Neural crest cell (in vitro differentiated cells): ENCODE measurements at regions not wholly inside any gene's neighbourhood (a gene's known extent, or its start where the extent isn't known, plus 50 kb on each side); places are given as distances from the start of the nearest gene placed in this dataset.
"Not testable (repeated sequence)": the region's sequence is repeated elsewhere in the genome, so short reads cannot be mapped to it uniquely, and the experiment has no call there.

ENCODE experiments used
- DNase-seq: peaks from one replicate; pipeline ENCODE4 v3.0.0; 2021; ENCODE audit warnings: low read depth, mixed read lengths, low spot score
- H3K27ac Mint-ChIP-seq: one replicate; pipeline ENCODE4 v1.8.0; 2021; ENCODE audit warnings: mild to moderate bottlenecking, mixed read lengths; ENCODE audit not compliant: unreplicated experiment
- H3K27me3 Mint-ChIP-seq: 2 replicates; pipeline ENCODE4 v1.8.0; 2021; ENCODE audit warnings: low read depth, mild to moderate bottlenecking, mixed read lengths
- H3K36me3 Mint-ChIP-seq: 2 replicates; pipeline ENCODE4 v1.8.0; 2021; ENCODE audit warnings: low read depth, mild to moderate bottlenecking, mixed read lengths
- H3K4me1 Mint-ChIP-seq: 2 replicates; pipeline ENCODE4 v1.8.0; 2021; ENCODE audit warnings: mixed read lengths
- H3K4me3 Mint-ChIP-seq: one replicate; pipeline ENCODE4 v1.8.0; 2021; ENCODE audit warnings: mild to moderate bottlenecking, mixed read lengths
- H3K9me3 Mint-ChIP-seq: 2 replicates; pipeline ENCODE4 v1.8.0; 2021; ENCODE audit warnings: mixed read lengths
- TF ChIP-seq, protein P1 (sequence below): fragments of 200-600 bp; sonication (generic); conservative IDR thresholded peaks from 2 replicates; pipeline ENCODE4 v1.5.0; 2021; ENCODE audit warnings: antibody characterized with exemption, mild to moderate bottlenecking

- DNase-seq = no peak
- H3K27ac Mint-ChIP-seq = no peak overlapping the region
- TF ChIP-seq, protein P1, sequence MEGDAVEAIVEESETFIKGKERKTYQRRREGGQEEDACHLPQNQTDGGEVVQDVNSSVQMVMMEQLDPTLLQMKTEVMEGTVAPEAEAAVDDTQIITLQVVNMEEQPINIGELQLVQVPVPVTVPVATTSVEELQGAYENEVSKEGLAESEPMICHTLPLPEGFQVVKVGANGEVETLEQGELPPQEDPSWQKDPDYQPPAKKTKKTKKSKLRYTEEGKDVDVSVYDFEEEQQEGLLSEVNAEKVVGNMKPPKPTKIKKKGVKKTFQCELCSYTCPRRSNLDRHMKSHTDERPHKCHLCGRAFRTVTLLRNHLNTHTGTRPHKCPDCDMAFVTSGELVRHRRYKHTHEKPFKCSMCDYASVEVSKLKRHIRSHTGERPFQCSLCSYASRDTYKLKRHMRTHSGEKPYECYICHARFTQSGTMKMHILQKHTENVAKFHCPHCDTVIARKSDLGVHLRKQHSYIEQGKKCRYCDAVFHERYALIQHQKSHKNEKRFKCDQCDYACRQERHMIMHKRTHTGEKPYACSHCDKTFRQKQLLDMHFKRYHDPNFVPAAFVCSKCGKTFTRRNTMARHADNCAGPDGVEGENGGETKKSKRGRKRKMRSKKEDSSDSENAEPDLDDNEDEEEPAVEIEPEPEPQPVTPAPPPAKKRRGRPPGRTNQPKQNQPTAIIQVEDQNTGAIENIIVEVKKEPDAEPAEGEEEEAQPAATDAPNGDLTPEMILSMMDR = no peak
- H3K36me3 Mint-ChIP-seq = peaks cover 5% of the 10 kb centered on the region
- H3K4me1 Mint-ChIP-seq = no peaks in the 10 kb centered on the region
- H3K4me3 Mint-ChIP-seq = no peak overlapping the region
- no peaks in the 10 kb centered on the region for H3K27me3 Mint-ChIP-seq
- peaks cover 17% of the 10 kb centered on the region for H3K9me3 Mint-ChIP-seq
These were observed 611.1 kb upstream of the COBL start for GRCh38 chr7:51927738-51928137.

GRCh38 chr7:51918581-51918980 lies 602.0 kb upstream of the COBL start:
- H3K27ac Mint-ChIP-seq = no peak overlapping the region
- H3K4me1 Mint-ChIP-seq = no peaks in the 10 kb centered on the region
- no peaks in the 10 kb centered on the region for H3K27me3 Mint-ChIP-seq
- no peak overlapping the region for H3K4me3 Mint-ChIP-seq
- no peak for DNase-seq
- peaks cover 10% of the 10 kb centered on the region for H3K36me3 Mint-ChIP-seq
- H3K9me3 Mint-ChIP-seq = peaks cover 14% of the 10 kb centered on the region
- TF ChIP-seq, protein P1 = no peak

- TF ChIP-seq, protein P1 = no peak
- Mint-ChIP-seq H3K4me3 (no peak overlapping the region), H3K4me1 (no peaks in the 10 kb centered on the region)
These were observed 584.9 kb upstream of the COBL start for GRCh38 chr7:51901489-51901840.

DNA sequence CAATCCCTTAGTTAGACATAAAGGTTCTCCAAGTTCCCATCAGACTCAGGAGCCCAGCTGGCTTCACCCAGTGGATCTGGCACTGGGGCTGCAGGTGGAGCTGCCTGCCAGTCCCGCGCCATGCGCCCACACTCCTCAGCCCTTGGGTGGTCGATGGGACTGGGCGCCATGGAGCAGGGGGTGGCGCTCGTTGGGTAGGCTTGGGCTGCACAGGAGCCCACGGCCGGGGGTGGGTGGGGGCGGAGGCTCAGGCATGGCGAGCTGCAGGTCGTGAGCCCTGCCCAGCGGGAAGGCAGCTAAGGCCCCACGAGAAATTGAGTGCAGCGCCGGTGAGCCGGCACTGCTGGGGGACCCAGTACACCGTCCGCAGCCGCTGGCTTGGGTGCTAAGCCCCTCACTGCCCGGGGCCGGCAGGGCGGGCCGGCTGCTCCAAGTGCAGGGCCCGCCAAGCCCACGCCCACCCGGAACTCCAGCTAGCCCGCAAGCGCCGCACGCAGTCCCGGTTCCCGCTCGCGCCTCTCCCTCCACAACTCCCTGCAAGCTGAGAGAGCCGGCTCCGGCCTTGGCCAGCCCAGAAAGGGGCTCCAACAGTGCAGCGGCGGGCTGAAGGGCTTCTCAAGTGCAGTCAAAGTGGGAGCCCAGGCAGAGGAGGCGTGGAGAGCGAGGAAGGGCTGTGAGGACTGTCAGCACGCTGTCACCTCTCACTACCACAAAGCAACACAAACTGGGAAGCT lies 584.3 kb upstream of the COBL start:
- H3K36me3 Mint-ChIP-seq, H3K4me1 Mint-ChIP-seq, H3K27ac Mint-ChIP-seq, H3K4me3 Mint-ChIP-seq, DNase-seq, H3K9me3 Mint-ChIP-seq, H3K27me3 Mint-ChIP-seq: not testable (repeated sequence)

More at GRCh38 chr7:51901489-51901840, 584.9 kb upstream of the COBL start:
- Mint-ChIP-seq H3K27ac (no peak overlapping the region), H3K9me3 (peaks cover 4% of the 10 kb centered on the region), H3K36me3 (no peaks in the 10 kb centered on the region), H3K27me3 (no peaks in the 10 kb centered on the region)
- no peak for DNase-seq

DNA sequence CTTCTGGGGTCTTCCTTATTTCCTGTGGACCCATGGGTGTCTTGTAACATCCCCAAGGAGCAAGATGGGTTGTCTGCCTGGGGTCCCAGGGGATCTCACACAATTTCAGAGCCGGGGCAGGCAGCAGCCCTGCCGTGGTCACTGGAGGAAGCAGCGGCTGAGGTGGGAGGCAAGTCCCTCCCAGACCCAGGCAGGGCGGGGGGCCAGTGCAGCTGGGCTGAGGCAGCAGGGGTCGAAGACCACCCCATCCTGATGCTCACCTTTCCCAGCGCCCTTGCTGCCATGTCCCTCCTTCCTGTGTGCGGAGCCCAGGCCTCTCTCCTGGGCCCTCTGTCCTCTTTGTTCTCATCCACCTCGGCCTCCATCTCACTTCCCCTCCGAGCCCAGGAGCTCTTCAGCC lies 583.0 kb upstream of the COBL start:
- Mint-ChIP-seq H3K4me1 (no peaks in the 10 kb centered on the region), H3K36me3 (no peaks in the 10 kb centered on the region), H3K4me3 (no peak overlapping the region), H3K27ac (no peak overlapping the region), H3K27me3 (no peaks in the 10 kb centered on the region), H3K9me3 (peaks cover 4% of the 10 kb centered on the region)
- TF ChIP-seq, protein P1 = no peak
- DNase-seq = no peak

DNA sequence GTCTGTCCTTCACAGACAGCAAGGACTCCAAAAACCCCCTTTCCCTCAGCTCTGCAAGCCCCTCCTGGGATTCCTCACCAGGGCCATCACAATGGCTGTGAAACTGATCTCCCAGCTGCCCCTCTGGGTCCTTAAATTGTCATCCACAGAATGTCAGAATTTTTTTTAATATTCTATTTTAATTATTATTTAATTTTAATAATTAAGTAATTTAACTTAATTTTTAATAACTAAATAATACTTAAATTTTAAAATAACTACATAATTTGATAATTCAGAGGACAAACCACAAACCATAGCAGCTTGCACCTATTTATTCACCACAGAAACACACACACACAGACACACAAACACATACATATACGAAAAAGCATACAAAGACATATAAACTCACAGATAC lies 565.8 kb upstream of the COBL start:
- Mint-ChIP-seq H3K4me3 (no peak overlapping the region), H3K27ac (no peak overlapping the region), H3K9me3 (no peaks in the 10 kb centered on the region), H3K36me3 (no peaks in the 10 kb centered on the region), H3K4me1 (peaks cover 10% of the 10 kb centered on the region), H3K27me3 (no peaks in the 10 kb centered on the region)
- DNase-seq = no peak
- TF ChIP-seq, protein P1 = no peak
